ENCODE measurements at regions not wholly inside any gene's neighbourhood (a gene's known extent, or its start where the extent isn't known, plus 50 kb on each side); places are given as distances from the start of the nearest gene placed in this dataset.

DNA sequence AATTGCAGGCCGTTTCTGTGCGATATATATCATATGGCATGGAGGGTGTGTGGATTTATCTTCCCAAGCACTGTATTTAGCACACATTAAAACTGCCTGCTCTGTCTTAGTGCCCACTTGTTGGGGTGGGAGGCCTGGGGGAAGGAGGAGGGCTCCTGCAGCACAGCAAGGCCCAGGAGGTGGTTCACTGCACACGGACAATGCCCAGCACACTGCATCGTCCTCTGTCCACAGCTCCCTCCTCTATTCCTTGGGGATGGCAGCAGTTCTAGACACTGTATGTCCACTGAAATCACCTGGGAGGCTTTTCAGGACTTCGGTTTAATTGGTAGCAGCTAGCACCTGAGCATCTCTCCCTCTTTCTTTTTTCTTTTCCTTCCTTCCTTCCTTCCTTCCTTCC lies 161.2 kb downstream of the KTN1 start:
- no peaks in the 10 kb centered on the region for H3K36me3 Mint-ChIP-seq (ENCODE audit: insufficient read depth, unreplicated experiment)
- H3K27ac Mint-ChIP-seq (ENCODE audit: unreplicated experiment) = no peak overlapping the region
- ChIA-PET CTCF (no interaction called here), POLR2A (no interaction called here)
- BruUV-seq (replicated peaks) = no TSS peak
- Histone ChIP-seq H3K9me3 (no peaks in the 10 kb centered on the region), H3K36me3 (ENCODE audit: control insufficient read depth, insufficient read depth, low read length) (no peaks in the 10 kb centered on the region), H3K4me3 (ENCODE audit: low read depth, low read length) (no peak overlapping the region), H3K27me3 (replicated peaks; ENCODE audit: control insufficient read depth, insufficient read depth, low read length) (no peaks in the 10 kb centered on the region), H3K4me1 (peaks cover 6% of the 10 kb centered on the region)
- intact Hi-C loops (cut with micrococcal nuclease; ENCODE audit: unreplicated experiment) = no loop called here
- TF ChIP-seq, protein P1, sequence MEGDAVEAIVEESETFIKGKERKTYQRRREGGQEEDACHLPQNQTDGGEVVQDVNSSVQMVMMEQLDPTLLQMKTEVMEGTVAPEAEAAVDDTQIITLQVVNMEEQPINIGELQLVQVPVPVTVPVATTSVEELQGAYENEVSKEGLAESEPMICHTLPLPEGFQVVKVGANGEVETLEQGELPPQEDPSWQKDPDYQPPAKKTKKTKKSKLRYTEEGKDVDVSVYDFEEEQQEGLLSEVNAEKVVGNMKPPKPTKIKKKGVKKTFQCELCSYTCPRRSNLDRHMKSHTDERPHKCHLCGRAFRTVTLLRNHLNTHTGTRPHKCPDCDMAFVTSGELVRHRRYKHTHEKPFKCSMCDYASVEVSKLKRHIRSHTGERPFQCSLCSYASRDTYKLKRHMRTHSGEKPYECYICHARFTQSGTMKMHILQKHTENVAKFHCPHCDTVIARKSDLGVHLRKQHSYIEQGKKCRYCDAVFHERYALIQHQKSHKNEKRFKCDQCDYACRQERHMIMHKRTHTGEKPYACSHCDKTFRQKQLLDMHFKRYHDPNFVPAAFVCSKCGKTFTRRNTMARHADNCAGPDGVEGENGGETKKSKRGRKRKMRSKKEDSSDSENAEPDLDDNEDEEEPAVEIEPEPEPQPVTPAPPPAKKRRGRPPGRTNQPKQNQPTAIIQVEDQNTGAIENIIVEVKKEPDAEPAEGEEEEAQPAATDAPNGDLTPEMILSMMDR (IDR thresholded peaks at IDR 0.05; ENCODE audit: insufficient read depth in 1 of 2, low read depth in 1 of 2, low read length in 1 of 2, severe bottlenecking in 1 of 2, unreplicated experiment in 1 of 2) = no peak
- no peak overlapping the region for H3K4me3 Mint-ChIP-seq (ENCODE audit: unreplicated experiment)
- peaks cover 6% of the 10 kb centered on the region for H3K4me1 Mint-ChIP-seq (ENCODE audit: low read depth, unreplicated experiment)
- H3K9me3 Mint-ChIP-seq (ENCODE audit: unreplicated experiment) = no peaks in the 10 kb centered on the region
- DNase-seq = no peak
- no peaks in the 10 kb centered on the region for H3K27me3 Mint-ChIP-seq (ENCODE audit: insufficient read depth, unreplicated experiment)

DNA sequence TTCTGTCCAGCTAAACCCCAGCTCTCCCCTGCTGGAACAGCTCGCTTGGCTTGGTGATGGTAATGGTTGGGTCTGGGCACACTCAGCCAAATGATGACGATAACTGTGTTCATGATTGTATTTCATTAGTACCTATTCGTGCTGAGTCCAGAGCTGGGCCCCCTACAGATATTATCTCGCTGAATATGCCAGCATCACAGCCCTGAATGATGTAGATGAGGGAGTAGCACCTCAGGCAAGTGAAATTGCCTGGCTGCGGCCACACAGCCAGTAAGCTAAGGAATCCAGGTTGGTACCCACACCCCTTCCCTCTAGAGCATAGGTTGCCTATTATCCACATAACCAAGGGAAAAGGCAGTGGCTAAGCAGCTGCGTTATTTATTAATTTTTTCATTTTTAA lies 163.5 kb downstream of the KTN1 start:
- no peak for DNase-seq
- H3K36me3 Mint-ChIP-seq (ENCODE audit: insufficient read depth, unreplicated experiment) = no peaks in the 10 kb centered on the region
- no peaks in the 10 kb centered on the region for H3K27me3 ChIP-seq (replicated peaks; ENCODE audit: control insufficient read depth, insufficient read depth, low read length)
- H3K9me3 Mint-ChIP-seq (ENCODE audit: unreplicated experiment) = no peaks in the 10 kb centered on the region
- H3K27me3 Mint-ChIP-seq (ENCODE audit: insufficient read depth, unreplicated experiment) = no peaks in the 10 kb centered on the region
- no TSS peak for BruUV-seq (replicated peaks)
- no peak overlapping the region for H3K27ac Mint-ChIP-seq (ENCODE audit: unreplicated experiment)
- intact Hi-C loops (cut with micrococcal nuclease; ENCODE audit: unreplicated experiment) = no loop called here
- TF ChIP-seq, protein P1 (IDR thresholded peaks at IDR 0.05; ENCODE audit: insufficient read depth in 1 of 2, low read depth in 1 of 2, low read length in 1 of 2, severe bottlenecking in 1 of 2, unreplicated experiment in 1 of 2) = no peak
- no peaks in the 10 kb centered on the region for H3K9me3 ChIP-seq
- peaks cover 23% of the 10 kb centered on the region for H3K4me1 ChIP-seq
- H3K4me3 Mint-ChIP-seq (ENCODE audit: unreplicated experiment) = no peak overlapping the region
- H3K4me3 ChIP-seq (ENCODE audit: low read depth, low read length) = no peak overlapping the region
- H3K36me3 ChIP-seq (ENCODE audit: control insufficient read depth, insufficient read depth, low read length) = no peaks in the 10 kb centered on the region
- ChIA-PET POLR2A (no interaction called here), CTCF (no interaction called here)
- peaks cover 21% of the 10 kb centered on the region for H3K4me1 Mint-ChIP-seq (ENCODE audit: low read depth, unreplicated experiment)

DNA sequence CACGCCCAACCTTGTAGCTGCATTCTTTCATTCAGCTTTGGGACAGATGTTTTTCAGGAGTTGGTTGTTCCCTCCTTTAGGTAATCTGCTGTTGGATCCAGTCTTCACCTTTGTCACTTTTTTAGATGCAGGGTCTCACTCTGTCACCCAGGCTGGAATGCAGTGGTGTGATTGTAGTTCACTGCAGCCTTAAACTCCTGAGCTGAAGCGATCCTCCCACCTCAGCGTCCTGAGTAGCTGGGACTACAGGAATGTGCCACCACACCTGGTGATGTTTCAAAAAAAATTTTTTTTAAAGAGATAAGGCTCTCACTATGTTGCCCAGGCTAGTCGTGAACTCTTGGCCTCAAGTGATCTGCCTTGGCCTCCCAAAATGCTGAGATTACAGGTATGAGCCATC lies 164.3 kb downstream of the KTN1 start:
- no TSS peak for BruUV-seq (replicated peaks)
- CTCF ChIA-PET = interaction anchor here (1.0 kb wide), 1 partner anchor 322 kb away, joined by 3 read pairs; no protein-coding TSS in a partner anchor

More for the DNA sequence above, 164.3 kb downstream of the KTN1 start:
- no peak for DNase-seq
- Mint-ChIP-seq H3K4me3 (ENCODE audit: unreplicated experiment) (no peak overlapping the region), H3K27me3 (ENCODE audit: insufficient read depth, unreplicated experiment) (no peaks in the 10 kb centered on the region), H3K4me1 (ENCODE audit: low read depth, unreplicated experiment) (peaks cover 21% of the 10 kb centered on the region), H3K27ac (ENCODE audit: unreplicated experiment) (no peak overlapping the region), H3K36me3 (ENCODE audit: insufficient read depth, unreplicated experiment) (no peaks in the 10 kb centered on the region), H3K9me3 (ENCODE audit: unreplicated experiment) (no peaks in the 10 kb centered on the region)
- TF ChIP-seq, protein P1 (IDR thresholded peaks at IDR 0.05; ENCODE audit: insufficient read depth in 1 of 2, low read depth in 1 of 2, low read length in 1 of 2, severe bottlenecking in 1 of 2, unreplicated experiment in 1 of 2) = no peak
- no peaks in the 10 kb centered on the region for H3K9me3 ChIP-seq
- no peaks in the 10 kb centered on the region for H3K27me3 ChIP-seq (replicated peaks; ENCODE audit: control insufficient read depth, insufficient read depth, low read length)
- POLR2A ChIA-PET = no interaction called here
- H3K4me3 ChIP-seq (ENCODE audit: low read depth, low read length) = no peak overlapping the region
- intact Hi-C loops (cut with micrococcal nuclease; ENCODE audit: unreplicated experiment) = no loop called here
- no peaks in the 10 kb centered on the region for H3K36me3 ChIP-seq (ENCODE audit: control insufficient read depth, insufficient read depth, low read length)
- H3K4me1 ChIP-seq = peaks cover 23% of the 10 kb centered on the region
